ENCODE measurements at regions not wholly inside any gene's neighbourhood (a gene's known extent, or its start where the extent isn't known, plus 50 kb on each side); places are given as distances from the start of the nearest gene placed in this dataset.

DNA sequence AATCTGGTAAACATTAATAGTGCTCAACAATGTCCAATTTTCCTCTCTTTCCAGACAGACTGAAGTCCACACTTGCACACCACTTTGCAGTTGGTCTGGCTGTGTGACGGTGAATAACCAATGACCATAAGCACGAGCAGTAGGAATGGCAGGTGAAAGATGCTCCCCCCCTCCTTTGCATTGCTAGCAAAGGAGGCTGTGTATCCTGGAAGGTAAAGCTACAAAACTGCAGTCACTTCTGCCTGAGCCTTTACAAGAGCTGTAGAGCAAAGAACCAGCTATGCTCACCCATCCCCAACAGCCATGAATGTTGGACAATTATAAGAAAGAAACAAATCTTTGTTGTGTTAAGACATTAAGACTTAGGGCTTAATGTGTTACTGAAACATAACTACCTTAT lies 178.0 kb downstream of the IPMK start:
- TF ChIP-seq, protein P1, sequence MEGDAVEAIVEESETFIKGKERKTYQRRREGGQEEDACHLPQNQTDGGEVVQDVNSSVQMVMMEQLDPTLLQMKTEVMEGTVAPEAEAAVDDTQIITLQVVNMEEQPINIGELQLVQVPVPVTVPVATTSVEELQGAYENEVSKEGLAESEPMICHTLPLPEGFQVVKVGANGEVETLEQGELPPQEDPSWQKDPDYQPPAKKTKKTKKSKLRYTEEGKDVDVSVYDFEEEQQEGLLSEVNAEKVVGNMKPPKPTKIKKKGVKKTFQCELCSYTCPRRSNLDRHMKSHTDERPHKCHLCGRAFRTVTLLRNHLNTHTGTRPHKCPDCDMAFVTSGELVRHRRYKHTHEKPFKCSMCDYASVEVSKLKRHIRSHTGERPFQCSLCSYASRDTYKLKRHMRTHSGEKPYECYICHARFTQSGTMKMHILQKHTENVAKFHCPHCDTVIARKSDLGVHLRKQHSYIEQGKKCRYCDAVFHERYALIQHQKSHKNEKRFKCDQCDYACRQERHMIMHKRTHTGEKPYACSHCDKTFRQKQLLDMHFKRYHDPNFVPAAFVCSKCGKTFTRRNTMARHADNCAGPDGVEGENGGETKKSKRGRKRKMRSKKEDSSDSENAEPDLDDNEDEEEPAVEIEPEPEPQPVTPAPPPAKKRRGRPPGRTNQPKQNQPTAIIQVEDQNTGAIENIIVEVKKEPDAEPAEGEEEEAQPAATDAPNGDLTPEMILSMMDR (conservative IDR thresholded peaks at IDR 0.05; ENCODE audit: low read depth in 2 of 2): no peak
- no peak for TF ChIP-seq EZH2 (IDR thresholded peaks at IDR 0.05; ENCODE audit: low read depth, unreplicated experiment)
- no peak for TF ChIP-seq JUNB (IDR thresholded peaks at IDR 0.05; ENCODE audit: unreplicated experiment)
- no peak for TF ChIP-seq EZH2phosphoT487 (IDR thresholded peaks at IDR 0.05; ENCODE audit: unreplicated experiment)
- no peak for TF ChIP-seq POLR2AphosphoS5 (IDR thresholded peaks at IDR 0.05; ENCODE audit: low read depth)
- no peak for TF ChIP-seq ZNF114 (CRISPR knock-in tag; IDR thresholded peaks at IDR 0.05)
- no peak for TF ChIP-seq ZNF331 (CRISPR knock-in tag; IDR thresholded peaks at IDR 0.05; ENCODE audit: low read depth)
- TF ChIP-seq STAT1 (IDR thresholded peaks at IDR 0.05; ENCODE audit: unreplicated experiment): no peak
- TF ChIP-seq, protein P2, sequence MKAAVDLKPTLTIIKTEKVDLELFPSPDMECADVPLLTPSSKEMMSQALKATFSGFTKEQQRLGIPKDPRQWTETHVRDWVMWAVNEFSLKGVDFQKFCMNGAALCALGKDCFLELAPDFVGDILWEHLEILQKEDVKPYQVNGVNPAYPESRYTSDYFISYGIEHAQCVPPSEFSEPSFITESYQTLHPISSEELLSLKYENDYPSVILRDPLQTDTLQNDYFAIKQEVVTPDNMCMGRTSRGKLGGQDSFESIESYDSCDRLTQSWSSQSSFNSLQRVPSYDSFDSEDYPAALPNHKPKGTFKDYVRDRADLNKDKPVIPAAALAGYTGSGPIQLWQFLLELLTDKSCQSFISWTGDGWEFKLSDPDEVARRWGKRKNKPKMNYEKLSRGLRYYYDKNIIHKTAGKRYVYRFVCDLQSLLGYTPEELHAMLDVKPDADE (IDR thresholded peaks at IDR 0.05): no peak
- TF ChIP-seq, protein P3, sequence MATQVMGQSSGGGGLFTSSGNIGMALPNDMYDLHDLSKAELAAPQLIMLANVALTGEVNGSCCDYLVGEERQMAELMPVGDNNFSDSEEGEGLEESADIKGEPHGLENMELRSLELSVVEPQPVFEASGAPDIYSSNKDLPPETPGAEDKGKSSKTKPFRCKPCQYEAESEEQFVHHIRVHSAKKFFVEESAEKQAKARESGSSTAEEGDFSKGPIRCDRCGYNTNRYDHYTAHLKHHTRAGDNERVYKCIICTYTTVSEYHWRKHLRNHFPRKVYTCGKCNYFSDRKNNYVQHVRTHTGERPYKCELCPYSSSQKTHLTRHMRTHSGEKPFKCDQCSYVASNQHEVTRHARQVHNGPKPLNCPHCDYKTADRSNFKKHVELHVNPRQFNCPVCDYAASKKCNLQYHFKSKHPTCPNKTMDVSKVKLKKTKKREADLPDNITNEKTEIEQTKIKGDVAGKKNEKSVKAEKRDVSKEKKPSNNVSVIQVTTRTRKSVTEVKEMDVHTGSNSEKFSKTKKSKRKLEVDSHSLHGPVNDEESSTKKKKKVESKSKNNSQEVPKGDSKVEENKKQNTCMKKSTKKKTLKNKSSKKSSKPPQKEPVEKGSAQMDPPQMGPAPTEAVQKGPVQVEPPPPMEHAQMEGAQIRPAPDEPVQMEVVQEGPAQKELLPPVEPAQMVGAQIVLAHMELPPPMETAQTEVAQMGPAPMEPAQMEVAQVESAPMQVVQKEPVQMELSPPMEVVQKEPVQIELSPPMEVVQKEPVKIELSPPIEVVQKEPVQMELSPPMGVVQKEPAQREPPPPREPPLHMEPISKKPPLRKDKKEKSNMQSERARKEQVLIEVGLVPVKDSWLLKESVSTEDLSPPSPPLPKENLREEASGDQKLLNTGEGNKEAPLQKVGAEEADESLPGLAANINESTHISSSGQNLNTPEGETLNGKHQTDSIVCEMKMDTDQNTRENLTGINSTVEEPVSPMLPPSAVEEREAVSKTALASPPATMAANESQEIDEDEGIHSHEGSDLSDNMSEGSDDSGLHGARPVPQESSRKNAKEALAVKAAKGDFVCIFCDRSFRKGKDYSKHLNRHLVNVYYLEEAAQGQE (IDR thresholded peaks at IDR 0.05; ENCODE audit: unreplicated experiment): no peak
- TF ChIP-seq CREB1 (CRISPR knock-in tag; IDR thresholded peaks at IDR 0.05; ENCODE audit: low read depth): no peak
- no peak for TF ChIP-seq NANOG (IDR thresholded peaks at IDR 0.05; ENCODE audit: borderline replicate concordance)
